Anterior cingulate cortex (tissue), 58 donors: ENCODE measurements at regions not wholly inside any gene's neighbourhood (a gene's known extent, or its start where the extent isn't known, plus 50 kb on each side); places are given as distances from the start of the nearest gene placed in this dataset.

ENCODE experiments used
- DNase-seq, 58 donors: peaks; one replicate each; lab custom pipeline; 2025; lab: John Stamatoyannopoulos, UW

DNA sequence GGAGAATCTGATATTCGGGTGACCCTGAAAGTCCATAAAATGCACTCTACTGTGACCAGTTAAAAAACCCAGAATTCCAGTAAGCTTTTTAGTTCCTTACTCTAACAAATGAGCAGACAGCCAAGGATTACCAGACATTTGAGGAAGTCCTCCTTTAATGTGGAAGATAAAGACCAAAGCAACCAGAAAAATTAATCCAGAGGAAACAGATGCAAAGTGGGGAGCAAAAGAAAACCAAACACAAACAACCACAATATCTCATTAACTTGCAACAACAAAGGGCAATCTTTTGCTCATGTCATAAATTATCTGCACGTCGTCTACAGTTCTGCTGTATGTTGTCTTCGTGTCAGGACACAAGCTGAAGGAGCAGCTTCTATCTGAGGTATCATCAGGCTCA lies 164.4 kb downstream of the PJA1 start:
- DNase-seq = no peak

DNA sequence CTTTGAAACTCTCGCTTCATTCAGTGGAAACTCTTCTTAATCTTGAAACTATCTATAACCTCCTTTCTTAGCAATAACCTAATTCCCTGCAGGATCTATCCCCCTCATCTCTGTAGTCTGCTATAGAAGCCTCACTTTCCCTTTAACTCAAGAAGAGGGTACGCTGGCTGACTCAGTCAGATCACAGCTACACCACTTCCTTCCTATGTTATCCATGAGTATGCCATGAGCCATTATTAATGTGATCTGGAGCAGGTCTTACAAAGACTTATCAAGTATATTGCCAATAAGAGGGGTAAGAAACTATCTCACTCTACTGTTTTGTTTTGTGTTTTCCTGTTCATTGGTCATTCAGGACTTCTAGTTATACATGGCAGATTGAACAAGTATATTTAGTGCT lies 165.3 kb downstream of the PJA1 start:
- no peak for DNase-seq

GRCh38 chrX:68999356-68999755 lies 165.9 kb downstream of the PJA1 start:
- no peak for DNase-seq

DNA sequence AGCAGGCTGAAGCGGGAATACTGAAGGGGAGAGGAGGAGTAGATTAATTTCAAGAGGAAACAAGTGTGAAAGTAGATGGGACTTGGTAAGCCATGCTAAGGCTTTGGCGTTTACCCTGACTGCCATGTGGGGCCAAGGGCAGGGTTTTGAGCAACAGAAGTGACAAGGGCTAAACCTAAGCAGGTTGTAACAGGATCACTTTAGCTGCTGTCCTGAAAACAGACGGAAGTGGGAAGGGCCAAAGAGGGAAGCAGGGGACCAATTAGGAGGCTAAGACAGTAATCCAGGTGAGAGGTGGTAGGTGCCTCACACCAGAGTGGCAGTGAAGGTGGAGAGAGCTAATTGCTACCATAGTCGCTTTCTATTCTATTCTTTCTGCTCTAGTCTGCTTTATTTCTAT lies 166.5 kb downstream of the PJA1 start:
- DNase-seq = no peak

- DNase-seq = peak in 7 of 58 donors; percentile 1 to 30 (median 2)
Observed at GRCh38 chrX:68997911-68998310, 167.3 kb downstream of the PJA1 start.

DNA sequence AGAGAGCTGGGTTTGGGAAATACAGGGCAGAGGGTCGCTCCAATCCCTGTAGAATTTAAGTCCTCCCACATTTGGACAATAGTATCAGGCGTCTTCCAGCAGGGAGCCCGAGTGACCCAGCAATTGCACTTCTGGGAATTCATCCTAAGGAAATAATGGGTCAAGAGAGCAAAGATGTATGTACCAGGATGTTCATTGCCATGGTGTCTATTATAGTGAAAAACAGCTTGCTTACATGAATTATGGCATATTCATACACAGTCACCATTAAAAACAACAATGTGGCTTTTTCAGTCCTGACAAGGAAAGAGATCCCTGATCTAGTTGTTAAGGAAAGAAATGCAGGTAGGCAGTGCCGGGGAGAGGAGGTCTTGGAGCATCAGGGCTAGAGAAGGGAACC lies 167.7 kb downstream of the PJA1 start:
- DNase-seq = no peak

GRCh38 chrX:68995780-68996551 lies 167.1 kb downstream of the EFNB1 start:
- DNase-seq = no peak

GRCh38 chrX:68995386-68995779 lies 166.6 kb downstream of the EFNB1 start:
- no peak for DNase-seq

DNA sequence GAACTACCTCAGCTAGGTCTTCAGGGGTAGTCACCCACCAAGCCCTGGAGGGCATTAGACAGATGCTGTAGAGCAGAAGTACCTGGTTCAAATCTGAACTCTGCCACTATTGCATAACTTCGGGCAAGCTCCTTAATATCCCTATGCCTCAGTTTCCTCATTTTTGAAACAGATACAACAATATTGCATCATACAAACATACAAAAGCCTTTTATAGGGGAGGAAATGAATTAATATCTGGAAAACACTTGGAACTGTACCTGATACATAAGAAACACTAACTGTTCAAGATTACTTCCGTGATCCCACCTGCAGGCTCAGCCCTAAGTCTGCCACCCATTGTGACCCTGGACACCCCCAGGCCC lies 166.1 kb downstream of the EFNB1 start:
- no peak for DNase-seq

- DNase-seq = peak in 1 of 58 donors; percentile 1
Observed at GRCh38 chrX:68994135-68994890, 165.5 kb downstream of the EFNB1 start.

DNA sequence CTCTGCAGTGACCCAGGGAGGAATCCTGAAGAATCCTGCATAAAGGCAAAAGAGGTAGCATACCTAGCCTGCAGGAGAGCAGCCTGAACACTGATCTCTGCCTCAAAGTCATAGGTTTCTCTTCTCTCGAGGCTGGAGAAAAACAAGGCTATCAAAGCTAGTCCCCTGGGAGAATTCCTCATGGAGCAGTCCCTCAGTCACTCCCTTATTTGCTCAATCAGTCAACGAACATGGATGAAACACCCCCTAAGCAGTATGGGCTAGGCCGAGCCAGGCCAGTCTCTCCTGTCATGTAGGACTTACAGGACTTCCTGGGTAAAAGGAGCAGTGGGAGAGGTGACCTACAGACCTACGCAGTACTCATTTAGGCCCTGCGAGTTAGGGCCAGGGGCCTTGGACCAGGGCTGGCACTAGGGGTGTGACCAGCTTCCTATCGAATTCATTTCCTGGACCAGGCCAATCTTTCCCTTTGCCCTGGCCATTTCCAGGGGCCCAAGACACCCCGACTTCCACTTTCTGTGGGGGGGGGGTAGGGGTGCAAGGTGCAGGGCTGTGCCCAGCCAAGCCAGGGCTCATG lies 164.1 kb downstream of the EFNB1 start:
- DNase-seq = no peak

GRCh38 chrX:68991691-68992345 lies 163.0 kb downstream of the EFNB1 start:
- DNase-seq = no peak

- no peak for DNase-seq
Observed at GRCh38 chrX:68990948-68991347, 162.1 kb downstream of the EFNB1 start.

DNA sequence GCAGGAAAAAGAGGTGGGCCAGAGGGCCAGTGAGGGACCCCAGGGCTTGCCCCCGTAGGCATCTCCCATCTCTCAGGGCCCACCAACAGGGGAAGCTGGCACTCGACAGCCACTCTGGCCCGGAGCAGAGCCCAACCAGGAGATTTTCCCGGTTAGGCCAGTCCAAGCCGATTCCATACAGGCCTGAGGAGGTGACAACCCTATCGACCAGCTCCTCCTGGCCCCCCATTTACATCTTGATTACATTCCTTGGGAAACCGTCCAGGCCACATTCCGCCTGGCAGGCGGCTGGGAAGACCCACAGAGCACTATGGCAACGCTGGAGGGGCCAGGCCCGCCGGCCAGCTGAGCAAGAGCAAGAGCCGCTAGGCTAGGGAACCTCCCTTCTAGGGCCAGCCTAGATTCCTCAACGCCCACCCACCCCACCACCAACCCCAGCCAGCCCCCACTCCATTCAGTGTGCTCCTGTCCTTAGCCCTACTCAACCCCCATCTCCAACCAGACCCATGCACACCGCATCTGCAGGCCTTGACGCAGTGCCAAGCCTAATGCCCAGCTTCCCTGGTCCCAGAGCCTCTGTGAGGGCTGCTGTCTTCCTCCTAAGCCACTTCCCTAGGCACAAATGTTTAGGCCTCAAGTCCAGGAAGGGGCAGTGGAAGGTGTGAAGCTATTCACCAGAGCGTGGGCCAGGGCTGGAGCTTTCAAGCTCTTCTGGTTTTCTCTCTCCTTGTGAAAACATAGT lies 161.2 kb downstream of the EFNB1 start:
- no peak for DNase-seq

DNA sequence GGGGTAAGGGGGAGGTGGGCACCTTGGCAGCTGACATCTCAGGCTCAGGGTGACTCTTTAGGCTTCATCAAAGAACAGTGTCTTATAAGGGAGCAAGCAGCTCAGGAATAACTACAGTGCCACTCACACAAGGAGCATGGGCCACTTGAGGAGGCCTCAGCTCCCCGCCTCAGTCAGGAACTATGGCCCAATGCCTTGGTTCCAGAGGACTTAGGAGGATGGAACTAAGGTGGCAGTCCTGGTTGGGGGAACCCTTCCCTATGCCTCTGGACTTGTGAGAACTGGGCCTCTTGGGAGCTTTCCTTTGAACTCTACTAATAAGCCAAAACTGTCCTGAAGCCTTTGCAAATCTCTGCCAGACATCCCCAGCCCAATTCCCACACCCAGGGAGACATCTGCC lies 160.6 kb downstream of the EFNB1 start:
- DNase-seq = no peak

- DNase-seq = no peak
Observed at GRCh38 chrX:68988865-68989264, 160.0 kb downstream of the EFNB1 start.

DNA sequence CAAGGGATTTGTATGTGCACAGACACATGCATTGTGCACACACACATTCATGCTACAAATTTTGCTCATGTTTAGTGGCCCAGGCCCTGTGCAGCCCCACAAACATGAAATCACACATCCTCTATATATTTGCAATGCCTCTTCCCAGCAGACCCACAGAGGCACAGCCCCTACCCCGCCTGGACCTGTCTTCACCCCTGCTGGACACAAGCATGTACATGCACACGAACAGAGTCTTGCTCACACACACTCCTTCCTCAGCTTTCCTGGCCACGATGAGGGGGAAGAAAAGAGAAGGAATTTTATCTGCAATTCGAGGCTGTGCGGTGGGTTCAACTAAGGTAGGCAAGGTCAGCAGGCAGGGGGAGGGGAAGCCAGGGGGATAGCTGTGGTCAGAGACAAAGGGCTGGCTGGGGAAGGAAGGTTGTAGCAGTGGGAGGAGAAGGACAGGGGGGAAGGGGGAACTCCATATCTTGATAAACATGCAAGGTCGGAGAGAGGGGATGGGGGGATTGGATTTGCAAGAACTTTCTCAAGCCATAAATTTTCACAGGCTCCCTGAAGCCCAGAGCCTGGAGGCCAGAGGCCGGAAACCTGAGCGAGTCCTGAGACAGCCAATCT lies 156.4 kb downstream of the EFNB1 start:
- DNase-seq = no peak

DNA sequence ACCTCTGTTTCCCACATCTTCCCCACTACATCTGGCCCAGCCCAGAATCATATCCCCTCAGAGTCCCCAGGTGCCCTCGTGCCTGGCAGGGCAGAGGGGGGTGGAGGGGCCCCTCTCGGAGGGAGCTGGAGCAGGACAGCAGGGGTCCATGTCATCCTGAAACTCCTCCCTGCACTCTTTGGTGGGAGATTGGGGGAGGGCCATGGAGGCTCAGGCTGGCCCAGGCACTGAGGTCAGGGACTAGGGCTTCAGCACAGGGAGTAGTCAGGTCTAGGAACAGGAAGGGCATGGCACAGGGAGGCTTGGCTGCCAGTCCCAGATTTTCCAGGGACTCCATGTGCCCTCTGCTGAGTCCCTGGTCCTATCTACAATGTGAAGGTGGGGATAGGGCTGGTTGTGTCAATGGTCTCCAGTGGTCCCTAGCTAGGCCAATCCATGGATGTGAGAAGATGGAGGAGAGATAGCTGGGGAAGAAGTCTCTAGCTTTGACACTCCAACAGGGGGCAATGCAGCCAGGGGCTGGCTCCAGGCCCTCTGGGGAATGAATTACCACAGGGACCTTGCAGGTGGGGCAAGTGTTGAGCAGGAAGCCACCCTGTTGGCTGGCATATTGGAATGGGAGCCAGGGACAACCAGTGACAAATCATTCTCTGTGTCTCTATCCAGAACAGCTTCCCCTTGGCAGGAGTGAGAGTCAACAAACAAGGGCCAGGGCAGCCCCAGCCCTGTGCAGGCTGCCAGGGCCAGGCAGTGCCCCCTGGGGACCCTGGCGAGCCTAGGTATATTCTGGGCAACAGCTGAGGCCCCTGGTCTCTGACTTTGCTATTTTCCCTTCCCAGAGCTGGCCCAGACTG lies 154.4 kb downstream of the EFNB1 start:
- DNase-seq = peak in 1 of 58 donors; percentile 26

GRCh38 chrX:68982476-68982875 lies 153.7 kb downstream of the EFNB1 start:
- DNase-seq = no peak
